ENCODE measurements at regions not wholly inside any gene's neighbourhood (a gene's known extent, or its start where the extent isn't known, plus 50 kb on each side); places are given as distances from the start of the nearest gene placed in this dataset.

- Histone ChIP-seq H3K4me3 (no peak overlapping the region), H3K4me1 (no peaks in the 10 kb centered on the region), H3K36me3 (ENCODE audit: insufficient read depth in 1 of 2, low read depth in 1 of 2) (no peaks in the 10 kb centered on the region), H3K27ac (no peak overlapping the region), H3K9me3 (no peaks in the 10 kb centered on the region), H3K27me3 (ENCODE audit: insufficient read depth in 3 of 3, low read length in 2 of 3) (no peaks in the 10 kb centered on the region)
- no peak for TF ChIP-seq CTCF (IDR thresholded peaks at IDR 0.05)
- 53 to 62% (median 53%) methylated on average over 3 of the region's 3 CpGs for WGBS, 3 donors
- intact Hi-C loops (cut with DNase I), result no loop called here
- no peak for DNase-seq
- no peak for ATAC-seq
These were observed 912.7 kb upstream of the LRFN5 start for GRCh38 chr14:40694023-40694422.

- 91 to 95% (median 94%) methylated on average over 2 of the region's 2 CpGs for WGBS, 3 donors
- intact Hi-C loops (cut with DNase I), result no loop called here
- DNase-seq (no peak), ATAC-seq (no peak)
- Histone ChIP-seq H3K27me3 (ENCODE audit: insufficient read depth in 3 of 3, low read length in 2 of 3) (no peaks in the 10 kb centered on the region), H3K4me3 (no peak overlapping the region), H3K27ac (no peak overlapping the region), H3K4me1 (no peaks in the 10 kb centered on the region), H3K36me3 (ENCODE audit: insufficient read depth in 1 of 2, low read depth in 1 of 2) (no peaks in the 10 kb centered on the region), H3K9me3 (no peaks in the 10 kb centered on the region)
- no peak for TF ChIP-seq CTCF (IDR thresholded peaks at IDR 0.05)
These were observed 915.6 kb upstream of the LRFN5 start for GRCh38 chr14:40691066-40691465.

GRCh38 chr14:40685764-40686163, 920.9 kb upstream of the LRFN5 start:
- no peak for ATAC-seq
- intact Hi-C loops (cut with DNase I), result no loop called here

GRCh38 chr14:40684328-40684727, 922.3 kb upstream of the LRFN5 start:
- no peaks in the 10 kb centered on the region for H3K4me1 ChIP-seq
- ATAC-seq (no peak), DNase-seq (no peak)
- H3K36me3 ChIP-seq (ENCODE audit: insufficient read depth in 1 of 2, low read depth in 1 of 2), result no peaks in the 10 kb centered on the region
- 88 to 89% (median 88%) methylated on average over 1 of the region's 1 CpG for WGBS, 3 donors
- H3K27ac ChIP-seq, result no peak overlapping the region
- TF ChIP-seq CTCF (IDR thresholded peaks at IDR 0.05), result no peak
- no peaks in the 10 kb centered on the region for H3K27me3 ChIP-seq (ENCODE audit: insufficient read depth in 3 of 3, low read length in 2 of 3)
- no peaks in the 10 kb centered on the region for H3K9me3 ChIP-seq
- no peak overlapping the region for H3K4me3 ChIP-seq
- intact Hi-C loops (cut with DNase I), result no loop called here

More at GRCh38 chr14:40685764-40686163, 920.9 kb upstream of the LRFN5 start:
- TF ChIP-seq CTCF (IDR thresholded peaks at IDR 0.05), result no peak
- Histone ChIP-seq H3K27me3 (ENCODE audit: insufficient read depth in 3 of 3, low read length in 2 of 3) (no peaks in the 10 kb centered on the region), H3K4me3 (no peak overlapping the region), H3K36me3 (ENCODE audit: insufficient read depth in 1 of 2, low read depth in 1 of 2) (no peaks in the 10 kb centered on the region), H3K27ac (no peak overlapping the region), H3K4me1 (no peaks in the 10 kb centered on the region), H3K9me3 (no peaks in the 10 kb centered on the region)
- DNase-seq, result no peak
- WGBS, 3 donors, result 88 to 96% (median 92%) methylated on average over 1 of the region's 1 CpG

- Histone ChIP-seq H3K4me1 (no peaks in the 10 kb centered on the region), H3K9me3 (no peaks in the 10 kb centered on the region), H3K36me3 (ENCODE audit: insufficient read depth in 1 of 2, low read depth in 1 of 2) (no peaks in the 10 kb centered on the region), H3K27me3 (ENCODE audit: insufficient read depth in 3 of 3, low read length in 2 of 3) (no peaks in the 10 kb centered on the region), H3K27ac (no peak overlapping the region), H3K4me3 (no peak overlapping the region)
- no peak for DNase-seq
- TF ChIP-seq CTCF (IDR thresholded peaks at IDR 0.05), result no peak
- intact Hi-C loops (cut with DNase I), result no loop called here
- WGBS, 3 donors, result 46 to 55% (median 49%) methylated on average over 3 of the region's 3 CpGs
- no peak for ATAC-seq
These were observed 924.4 kb upstream of the LRFN5 start for GRCh38 chr14:40682131-40682913.
